ENCODE measurements at regions not wholly inside any gene's neighbourhood (a gene's known extent, or its start where the extent isn't known, plus 50 kb on each side); places are given as distances from the start of the nearest gene placed in this dataset.

DNA sequence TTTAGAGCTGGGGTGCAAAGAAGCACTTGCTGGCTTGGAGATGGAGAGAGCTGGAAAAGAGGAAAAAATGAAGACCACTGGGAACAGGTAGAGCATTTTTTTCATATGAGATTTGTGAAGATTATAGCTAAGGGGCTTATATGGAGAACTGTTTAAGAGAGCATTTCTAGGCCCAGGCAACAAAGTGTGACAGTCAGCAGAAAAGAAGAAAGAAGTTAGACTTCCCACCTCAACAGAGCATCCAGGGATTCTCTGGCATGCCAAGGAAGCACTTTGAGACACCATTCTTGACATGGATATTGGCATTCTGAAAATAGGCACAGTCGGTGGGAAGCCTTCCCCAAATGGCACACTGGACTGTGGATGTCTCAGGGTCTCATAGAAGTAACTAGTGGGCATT is 195.5 kb downstream of the KLHL28 start:
- TF ChIP-seq, protein P1, sequence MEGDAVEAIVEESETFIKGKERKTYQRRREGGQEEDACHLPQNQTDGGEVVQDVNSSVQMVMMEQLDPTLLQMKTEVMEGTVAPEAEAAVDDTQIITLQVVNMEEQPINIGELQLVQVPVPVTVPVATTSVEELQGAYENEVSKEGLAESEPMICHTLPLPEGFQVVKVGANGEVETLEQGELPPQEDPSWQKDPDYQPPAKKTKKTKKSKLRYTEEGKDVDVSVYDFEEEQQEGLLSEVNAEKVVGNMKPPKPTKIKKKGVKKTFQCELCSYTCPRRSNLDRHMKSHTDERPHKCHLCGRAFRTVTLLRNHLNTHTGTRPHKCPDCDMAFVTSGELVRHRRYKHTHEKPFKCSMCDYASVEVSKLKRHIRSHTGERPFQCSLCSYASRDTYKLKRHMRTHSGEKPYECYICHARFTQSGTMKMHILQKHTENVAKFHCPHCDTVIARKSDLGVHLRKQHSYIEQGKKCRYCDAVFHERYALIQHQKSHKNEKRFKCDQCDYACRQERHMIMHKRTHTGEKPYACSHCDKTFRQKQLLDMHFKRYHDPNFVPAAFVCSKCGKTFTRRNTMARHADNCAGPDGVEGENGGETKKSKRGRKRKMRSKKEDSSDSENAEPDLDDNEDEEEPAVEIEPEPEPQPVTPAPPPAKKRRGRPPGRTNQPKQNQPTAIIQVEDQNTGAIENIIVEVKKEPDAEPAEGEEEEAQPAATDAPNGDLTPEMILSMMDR (IDR thresholded peaks at IDR 0.05; ENCODE audit: insufficient read depth, low read depth, low read length, missing control alignments) = no peak
- no peak overlapping the region for H3K4me3 ChIP-seq (ENCODE audit: low read depth, low read length)
- no peak for DNase-seq (ENCODE audit: low read depth)

DNA sequence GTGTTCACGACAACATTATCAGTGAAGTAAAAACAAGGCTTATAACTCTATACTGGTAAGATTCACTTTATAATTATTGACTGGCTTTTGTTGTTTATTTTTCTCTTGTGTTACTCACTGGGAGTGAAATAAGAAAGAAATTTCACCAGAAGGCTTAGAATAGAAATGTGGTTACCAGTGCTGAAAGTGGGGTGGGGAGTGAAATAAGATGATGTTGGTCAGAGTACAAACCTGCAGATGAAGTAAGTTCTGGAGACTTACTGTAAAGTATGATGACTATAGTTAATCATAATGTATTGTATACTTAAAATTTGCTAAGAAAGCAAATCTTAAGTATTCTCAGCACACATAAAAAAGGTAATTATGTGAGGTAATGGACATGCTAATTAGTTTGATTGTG is 198.4 kb downstream of the KLHL28 start:
- H3K4me3 ChIP-seq (ENCODE audit: low read depth, low read length) = no peak overlapping the region
- DNase-seq (ENCODE audit: low read depth) = no peak
- TF ChIP-seq, protein P1 (IDR thresholded peaks at IDR 0.05; ENCODE audit: insufficient read depth, low read depth, low read length, missing control alignments) = no peak

DNA sequence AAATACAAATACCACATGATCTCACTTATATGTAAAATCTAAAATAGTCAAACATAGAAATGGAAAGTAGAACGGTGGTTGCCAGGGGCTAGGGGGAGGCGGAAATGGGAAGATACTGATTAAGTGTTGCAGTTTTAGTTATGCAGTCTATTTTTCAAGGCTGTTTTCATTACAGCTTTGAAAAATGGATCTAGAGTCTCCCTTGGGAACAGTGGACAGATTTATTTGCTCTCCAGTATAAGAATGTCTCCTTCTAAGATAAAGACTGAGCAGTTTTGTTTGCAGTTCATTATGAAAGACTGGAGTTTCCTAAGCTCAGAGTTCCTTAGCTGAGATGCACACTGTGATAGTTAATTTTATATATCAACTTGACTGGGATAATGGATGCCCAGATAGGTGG is 202.5 kb downstream of the KLHL28 start:
- TF ChIP-seq, protein P1 (IDR thresholded peaks at IDR 0.05; ENCODE audit: insufficient read depth, low read depth, low read length, missing control alignments) = no peak
- H3K4me3 ChIP-seq (ENCODE audit: low read depth, low read length) = no peak overlapping the region
- no peak for DNase-seq (ENCODE audit: low read depth)

DNA sequence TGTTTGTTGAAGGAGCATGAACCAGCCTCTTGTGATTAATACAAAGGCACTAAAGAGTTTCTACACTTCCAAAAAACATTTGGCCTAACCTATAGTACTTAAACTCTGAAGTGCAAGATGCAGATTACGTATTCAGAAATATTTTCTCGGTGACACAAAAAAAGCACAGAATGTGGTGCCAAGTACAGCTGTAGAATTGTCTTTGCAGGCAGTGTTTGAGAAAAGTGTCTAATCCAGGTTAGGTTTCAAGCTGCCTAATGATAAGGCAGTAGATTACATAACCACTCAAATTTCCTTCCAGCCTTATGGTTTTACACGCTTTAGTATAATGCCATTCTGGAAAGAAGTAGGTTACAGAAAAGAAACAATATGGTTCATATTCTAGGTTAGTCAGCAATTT is 205.2 kb downstream of the KLHL28 start:
- TF ChIP-seq, protein P1 (IDR thresholded peaks at IDR 0.05; ENCODE audit: insufficient read depth, low read depth, low read length, missing control alignments) = no peak
- DNase-seq (ENCODE audit: low read depth) = no peak
- no peak overlapping the region for H3K4me3 ChIP-seq (ENCODE audit: low read depth, low read length)

DNA sequence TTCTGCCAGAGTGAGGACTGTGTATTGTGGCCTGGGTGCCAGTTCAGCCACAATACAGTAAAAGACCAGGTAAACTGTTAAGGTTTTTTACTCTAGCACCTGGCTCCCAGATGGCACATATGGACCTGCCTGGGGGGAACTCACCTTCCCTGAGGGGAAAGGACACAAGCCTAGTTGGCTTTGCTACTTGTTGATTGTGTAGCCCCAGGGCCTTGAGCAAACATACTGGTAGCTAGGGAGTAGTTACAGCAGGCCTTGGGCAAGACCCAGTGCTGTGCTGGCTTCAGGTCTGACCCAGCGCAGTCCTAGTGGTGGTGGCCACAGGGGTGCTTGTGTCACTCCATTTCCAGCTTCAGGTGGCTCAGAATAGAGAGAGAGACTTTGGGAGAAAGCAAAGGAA is 216.4 kb downstream of the KLHL28 start:
- TF ChIP-seq, protein P1 (IDR thresholded peaks at IDR 0.05; ENCODE audit: insufficient read depth, low read depth, low read length, missing control alignments) = no peak
- DNase-seq (ENCODE audit: low read depth) = no peak
- H3K4me3 ChIP-seq (ENCODE audit: low read depth, low read length) = no peak overlapping the region

DNA sequence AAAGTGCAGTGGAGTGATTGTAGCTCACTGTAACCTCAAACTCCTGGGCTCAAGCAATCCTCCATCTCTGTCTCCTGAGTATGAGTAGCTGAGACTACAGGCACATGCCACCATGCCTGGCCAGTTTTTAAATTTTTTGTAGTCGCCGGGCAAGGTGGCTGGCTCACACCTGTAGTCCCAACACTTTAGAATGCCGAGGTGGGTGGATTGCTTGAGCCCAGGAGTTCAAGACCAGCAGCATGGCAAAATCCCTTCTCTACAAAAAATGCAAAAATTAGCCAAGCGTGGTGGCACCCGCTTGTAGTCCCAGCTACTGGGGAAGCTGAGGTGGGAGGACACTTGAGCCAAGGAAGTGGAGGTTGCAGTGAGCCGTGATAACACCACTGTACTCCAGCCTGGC is 219.5 kb downstream of the KLHL28 start:
- no peak for DNase-seq (ENCODE audit: low read depth)
- TF ChIP-seq, protein P1 (IDR thresholded peaks at IDR 0.05; ENCODE audit: insufficient read depth, low read depth, low read length, missing control alignments) = no peak
- no peak overlapping the region for H3K4me3 ChIP-seq (ENCODE audit: low read depth, low read length)

DNA sequence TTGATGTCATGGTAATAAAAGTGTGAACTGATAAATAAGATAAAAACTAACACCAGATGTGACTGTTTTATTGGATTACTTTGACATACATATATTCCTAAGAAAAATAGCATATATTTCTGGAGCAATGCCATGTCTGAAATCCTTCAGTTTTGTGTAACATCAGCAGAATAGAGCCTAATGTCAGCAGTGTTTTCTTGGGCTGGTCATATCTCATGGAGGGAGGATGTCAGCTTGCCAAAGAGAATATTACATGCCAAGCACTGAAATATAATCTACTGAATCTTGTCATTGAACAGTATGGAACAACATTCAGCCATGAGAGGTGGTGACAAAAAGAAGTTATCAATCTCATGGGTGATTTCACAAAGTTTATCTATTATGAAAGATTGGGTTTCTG is 220.3 kb downstream of the KLHL28 start:
- TF ChIP-seq, protein P1 (IDR thresholded peaks at IDR 0.05; ENCODE audit: insufficient read depth, low read depth, low read length, missing control alignments) = no peak
- H3K4me3 ChIP-seq (ENCODE audit: low read depth, low read length) = no peak overlapping the region
- no peak for DNase-seq (ENCODE audit: low read depth)
